DOHH2 (cell line): ENCODE measurements at regions not wholly inside any gene's neighbourhood (a gene's known extent, or its start where the extent isn't known, plus 50 kb on each side); places are given as distances from the start of the nearest gene placed in this dataset.
"Not testable (repeated sequence)": the region's sequence is repeated elsewhere in the genome, so short reads cannot be mapped to it uniquely, and the experiment has no call there.

Source experiments
- H3F3A ChIP-seq: fragments of 200-600 bp; sonication (generic), shearing (Covaris generic); 2 replicates; pipeline ENCODE4 v1.6.0; 2016; ENCODE audit warnings: antibody characterized with exemption, mild to moderate bottlenecking; ENCODE audit not compliant: control insufficient read depth, insufficient read depth
- H3K27ac ChIP-seq: fragments of 200-600 bp; sonication (generic); 2 replicates; pipeline ENCODE4 v1.5.1; 2014; ENCODE audit warnings: low read depth, mild to moderate bottlenecking, low read length, moderate library complexity
- H3K27me3 ChIP-seq: fragments of 200-600 bp; sonication (generic); 2 replicates; pipeline ENCODE4 v1.6.1; 2014; ENCODE audit warnings: mild to moderate bottlenecking, low read length, mixed read lengths; ENCODE audit not compliant: control insufficient read depth
- H3K36me3 ChIP-seq: fragments of 200-600 bp; sonication (generic); 2 replicates; pipeline ENCODE4 v1.6.1; 2014; ENCODE audit warnings: mild to moderate bottlenecking, low read length, moderate library complexity, mixed read lengths; ENCODE audit not compliant: control insufficient read depth
- H3K4me1 ChIP-seq: fragments of 200-600 bp; sonication (generic); 2 replicates; pipeline ENCODE4 v1.6.1; 2014; ENCODE audit warnings: mild to moderate bottlenecking, low read length, mixed read lengths; ENCODE audit not compliant: control insufficient read depth
- H3K4me2 ChIP-seq: fragments of 200-600 bp; sonication (generic); 2 replicates; pipeline ENCODE4 v1.6.0; 2014; ENCODE audit warnings: mild to moderate bottlenecking, low read length, moderate library complexity
- H3K4me3 ChIP-seq: fragments of 200-600 bp; sonication (generic); 2 replicates; pipeline ENCODE4 v1.5.1; 2014; ENCODE audit warnings: mild to moderate bottlenecking, low read length, mixed read lengths
- H3K79me2 ChIP-seq: fragments of 200-600 bp; sonication (generic); 2 replicates; pipeline ENCODE4 v1.6.1; 2014; ENCODE audit warnings: mild to moderate bottlenecking, low read length, mixed read lengths; ENCODE audit not compliant: control insufficient read depth
- H3K9me2 ChIP-seq: fragments of 200-600 bp; sonication (generic); replicated peaks from 2 replicates; pipeline ENCODE4 v1.6.1; 2014; ENCODE audit warnings: mild to moderate bottlenecking, low read length, mixed read lengths; ENCODE audit not compliant: control insufficient read depth
- H3K9me3 ChIP-seq: fragments of 200-600 bp; sonication (generic); 2 replicates; pipeline ENCODE4 v1.6.1; 2014; ENCODE audit warnings: antibody characterized with exemption, low read length, mixed read lengths; ENCODE audit not compliant: control insufficient read depth, insufficient read depth
- H4K20me1 ChIP-seq: fragments of 200-600 bp; sonication (generic); 2 replicates; pipeline ENCODE4 v1.6.0; 2014; ENCODE audit warnings: low read depth, mild to moderate bottlenecking, antibody characterized with exemption, low read length, moderate library complexity; ENCODE audit not compliant: control insufficient read depth, insufficient read depth
- EZH2phosphoT487 ChIP-seq: fragments of 200-600 bp; sonication (generic); IDR thresholded peaks from 2 replicates; pipeline ENCODE4 v1.6.1; 2017; ENCODE audit warnings: borderline replicate concordance, mild to moderate bottlenecking, antibody characterized with exemption, low read length, moderate library complexity, mixed read lengths
- TF ChIP-seq, protein P1 (sequence below): fragments of 200-600 bp; sonication (generic); IDR thresholded peaks from one replicate; pipeline ENCODE4 v1.5.1; 2014; ENCODE audit warnings: antibody characterized with exemption, mild to moderate bottlenecking, low read depth, low read length; ENCODE audit not compliant: poor library complexity, severe bottlenecking

DNA sequence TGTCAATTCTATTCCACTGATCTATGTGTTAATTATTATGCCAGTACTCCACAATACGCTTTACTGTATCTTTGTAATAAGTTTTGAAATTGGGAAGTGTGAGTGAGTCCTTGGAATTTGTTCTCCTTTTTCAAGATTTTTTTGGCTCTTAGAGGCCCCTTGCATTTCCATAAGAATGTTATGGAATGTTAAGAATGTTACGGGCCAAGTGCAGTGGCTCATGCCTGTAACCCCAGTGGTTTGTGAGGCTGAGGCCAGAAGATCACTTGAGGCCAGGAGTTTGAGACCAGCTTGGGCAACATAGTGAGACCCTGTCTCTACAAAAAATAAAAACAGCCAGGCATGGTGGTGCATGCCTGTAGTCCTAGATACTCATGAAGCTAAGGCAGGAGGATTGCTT is 167.6 kb upstream of the CXorf66 start:
- Histone ChIP-seq H3K79me2 (no peaks in the 10 kb centered on the region), H3K9me3 (no peaks in the 10 kb centered on the region), H3K36me3 (no peaks in the 10 kb centered on the region), H4K20me1 (no peaks in the 10 kb centered on the region), H3K27me3 (no peaks in the 10 kb centered on the region), H3K9me2 (no peaks in the 10 kb centered on the region), H3K4me3 (no peak overlapping the region), H3K4me2 (no peak overlapping the region), H3F3A (no peaks in the 10 kb centered on the region), H3K27ac (no peak overlapping the region), H3K4me1 (no peaks in the 10 kb centered on the region)
- TF ChIP-seq, protein P1, sequence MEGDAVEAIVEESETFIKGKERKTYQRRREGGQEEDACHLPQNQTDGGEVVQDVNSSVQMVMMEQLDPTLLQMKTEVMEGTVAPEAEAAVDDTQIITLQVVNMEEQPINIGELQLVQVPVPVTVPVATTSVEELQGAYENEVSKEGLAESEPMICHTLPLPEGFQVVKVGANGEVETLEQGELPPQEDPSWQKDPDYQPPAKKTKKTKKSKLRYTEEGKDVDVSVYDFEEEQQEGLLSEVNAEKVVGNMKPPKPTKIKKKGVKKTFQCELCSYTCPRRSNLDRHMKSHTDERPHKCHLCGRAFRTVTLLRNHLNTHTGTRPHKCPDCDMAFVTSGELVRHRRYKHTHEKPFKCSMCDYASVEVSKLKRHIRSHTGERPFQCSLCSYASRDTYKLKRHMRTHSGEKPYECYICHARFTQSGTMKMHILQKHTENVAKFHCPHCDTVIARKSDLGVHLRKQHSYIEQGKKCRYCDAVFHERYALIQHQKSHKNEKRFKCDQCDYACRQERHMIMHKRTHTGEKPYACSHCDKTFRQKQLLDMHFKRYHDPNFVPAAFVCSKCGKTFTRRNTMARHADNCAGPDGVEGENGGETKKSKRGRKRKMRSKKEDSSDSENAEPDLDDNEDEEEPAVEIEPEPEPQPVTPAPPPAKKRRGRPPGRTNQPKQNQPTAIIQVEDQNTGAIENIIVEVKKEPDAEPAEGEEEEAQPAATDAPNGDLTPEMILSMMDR: no peak
- TF ChIP-seq EZH2phosphoT487: no peak

DNA sequence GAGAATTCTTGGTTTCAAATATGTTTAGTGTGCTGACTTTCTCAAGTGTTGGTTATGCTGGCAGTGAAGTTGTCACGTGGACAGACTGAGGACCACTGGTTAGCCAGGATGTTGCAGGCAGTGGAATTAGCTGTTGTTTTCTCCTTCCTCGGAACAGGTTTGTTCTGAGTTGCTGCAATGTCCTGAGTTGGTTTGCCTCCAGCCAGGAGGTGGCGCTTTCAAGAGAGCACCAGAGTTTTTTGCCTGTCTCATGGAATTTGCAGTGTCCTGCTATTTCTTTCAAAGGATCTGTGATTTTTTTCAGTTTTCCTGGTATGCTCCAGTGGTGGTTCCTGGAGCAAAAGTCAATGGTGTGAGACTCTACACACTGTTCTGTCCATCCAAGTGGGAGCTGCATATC is 158.1 kb upstream of the CXorf66 start:
- H3K27me3 ChIP-seq: no peaks in the 10 kb centered on the region
- no peaks in the 10 kb centered on the region for H3K4me1 ChIP-seq
- no peak overlapping the region for H3K4me2 ChIP-seq
- no peak overlapping the region for H3K27ac ChIP-seq
- H3K9me2 ChIP-seq: no peaks in the 10 kb centered on the region
- H3F3A ChIP-seq: no peaks in the 10 kb centered on the region
- H3K36me3 ChIP-seq: no peaks in the 10 kb centered on the region
- H3K4me3 ChIP-seq: no peak overlapping the region
- no peaks in the 10 kb centered on the region for H3K79me2 ChIP-seq
- H3K9me3 ChIP-seq: no peaks in the 10 kb centered on the region
- TF ChIP-seq EZH2phosphoT487: no peak
- TF ChIP-seq, protein P1: peak; percentile 40
- H4K20me1 ChIP-seq: no peaks in the 10 kb centered on the region

DNA sequence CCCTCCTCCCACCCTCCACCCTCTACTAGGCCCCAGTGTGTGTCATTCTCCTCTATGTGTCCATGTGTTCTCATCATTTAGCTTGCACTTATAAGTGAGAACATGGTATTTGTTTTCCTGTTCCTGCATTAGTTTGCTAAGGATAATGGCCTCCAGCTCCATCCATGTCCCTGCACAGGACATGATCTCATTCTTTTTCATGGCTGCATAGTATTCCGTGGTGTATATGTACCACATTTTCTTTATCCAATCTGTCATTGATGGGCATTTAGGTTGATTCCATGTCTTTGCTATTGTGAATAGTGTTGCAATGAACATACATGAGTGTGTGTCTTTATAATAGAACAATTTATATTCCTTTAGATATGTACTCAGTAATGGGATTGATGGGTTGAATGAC is 148.7 kb upstream of the CXorf66 start:
- H3K27me3 ChIP-seq, H3K9me3 ChIP-seq, H4K20me1 ChIP-seq, H3K9me2 ChIP-seq, H3K36me3 ChIP-seq, H3K27ac ChIP-seq, H3K4me2 ChIP-seq, H3K79me2 ChIP-seq, H3K4me1 ChIP-seq, H3K4me3 ChIP-seq, H3F3A ChIP-seq: not testable (repeated sequence)

DNA sequence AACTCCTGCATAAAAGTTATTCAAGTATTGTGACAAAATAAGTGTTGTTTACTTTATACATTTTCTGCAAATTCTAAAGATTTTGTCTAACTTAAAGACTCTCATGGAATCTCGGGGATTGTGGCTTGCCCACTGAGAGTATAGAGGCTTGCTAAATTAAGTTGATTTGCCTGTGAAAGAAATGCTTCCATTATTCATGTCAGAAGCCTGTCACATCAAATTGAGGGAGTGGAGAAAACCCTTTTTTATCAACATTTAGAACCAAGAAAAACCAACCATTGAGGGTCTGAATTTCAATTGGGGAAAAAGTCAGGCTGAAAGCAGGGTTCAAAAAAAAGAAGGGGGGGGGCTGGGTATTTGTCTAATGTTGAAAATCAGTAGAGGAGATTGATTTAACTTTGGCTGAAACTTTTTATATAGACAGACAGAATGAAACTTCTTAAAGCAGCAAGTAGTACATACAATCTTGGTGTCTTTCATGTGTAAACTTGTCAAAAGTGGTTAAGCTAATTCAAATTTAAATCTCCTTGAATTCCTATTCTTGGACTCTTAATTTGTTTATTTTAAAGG is 144.8 kb upstream of the CXorf66 start:
- Histone ChIP-seq H3K4me2 (no peak overlapping the region), H3F3A (no peaks in the 10 kb centered on the region), H4K20me1 (no peaks in the 10 kb centered on the region), H3K27ac (no peak overlapping the region), H3K9me3 (no peaks in the 10 kb centered on the region), H3K79me2 (no peaks in the 10 kb centered on the region), H3K36me3 (no peaks in the 10 kb centered on the region), H3K27me3 (no peaks in the 10 kb centered on the region), H3K9me2 (no peaks in the 10 kb centered on the region), H3K4me1 (no peaks in the 10 kb centered on the region), H3K4me3 (no peak overlapping the region)
- TF ChIP-seq, protein P1: no peak
- no peak for TF ChIP-seq EZH2phosphoT487
